ENCODE measurements at regions not wholly inside any gene's neighbourhood (a gene's known extent, or its start where the extent isn't known, plus 50 kb on each side); places are given as distances from the start of the nearest gene placed in this dataset.

- DNase-seq, result no peak
- Histone ChIP-seq H3K4me3 (ENCODE audit: low read depth, low read length) (no peak overlapping the region), H3K27me3 (no peaks in the 10 kb centered on the region), H3K36me3 (no peaks in the 10 kb centered on the region), H3K9me3 (no peaks in the 10 kb centered on the region), H3K4me1 (peaks cover 4% of the 10 kb centered on the region; the same call in 1 of the 2 replicates)
- no peak for TF ChIP-seq CTCF (IDR thresholded peaks at IDR 0.05; ENCODE audit: low read depth, low read length)
Measured at GRCh38 chr4:134999169-134999568, 797.6 kb upstream of the PABPC4L start.

GRCh38 chr4:134961963-134962362, 760.4 kb upstream of the PABPC4L start:
- TF ChIP-seq CTCF (IDR thresholded peaks at IDR 0.05; ENCODE audit: low read depth, low read length), result no peak
- Histone ChIP-seq H3K9me3 (no peaks in the 10 kb centered on the region), H3K36me3 (no peaks in the 10 kb centered on the region), H3K27me3 (no peaks in the 10 kb centered on the region), H3K4me3 (ENCODE audit: low read depth, low read length) (no peak overlapping the region), H3K4me1 (no peaks in the 10 kb centered on the region)
- DNase-seq, result no peak

GRCh38 chr4:134958862-134959261, 757.3 kb upstream of the PABPC4L start:
- Histone ChIP-seq H3K9me3 (no peaks in the 10 kb centered on the region), H3K36me3 (no peaks in the 10 kb centered on the region), H3K27me3 (no peaks in the 10 kb centered on the region), H3K4me3 (ENCODE audit: low read depth, low read length) (no peak overlapping the region), H3K4me1 (no peaks in the 10 kb centered on the region)
- no peak for TF ChIP-seq CTCF (IDR thresholded peaks at IDR 0.05; ENCODE audit: low read depth, low read length)
- no peak for DNase-seq

- Histone ChIP-seq H3K36me3 (no peaks in the 10 kb centered on the region), H3K4me1 (no peaks in the 10 kb centered on the region), H3K4me3 (ENCODE audit: low read depth, low read length) (no peak overlapping the region), H3K9me3 (no peaks in the 10 kb centered on the region), H3K27me3 (no peaks in the 10 kb centered on the region)
- no peak for TF ChIP-seq CTCF (IDR thresholded peaks at IDR 0.05; ENCODE audit: low read depth, low read length)
- DNase-seq, result no peak
Measured at GRCh38 chr4:134955059-134955458, 753.5 kb upstream of the PABPC4L start.

GRCh38 chr4:134952775-134953174, 751.2 kb upstream of the PABPC4L start:
- no peak for DNase-seq
- TF ChIP-seq CTCF (IDR thresholded peaks at IDR 0.05; ENCODE audit: low read depth, low read length), result no peak
- H3K36me3 ChIP-seq, result no peaks in the 10 kb centered on the region
- H3K4me1 ChIP-seq, result no peaks in the 10 kb centered on the region
- H3K4me3 ChIP-seq (ENCODE audit: low read depth, low read length), result no peak overlapping the region
- no peaks in the 10 kb centered on the region for H3K27me3 ChIP-seq
- H3K9me3 ChIP-seq, result no peaks in the 10 kb centered on the region

- H3K36me3 ChIP-seq, result no peaks in the 10 kb centered on the region
- no peaks in the 10 kb centered on the region for H3K4me1 ChIP-seq
- H3K4me3 ChIP-seq (ENCODE audit: low read depth, low read length), result no peak overlapping the region
- H3K27me3 ChIP-seq, result no peaks in the 10 kb centered on the region
- no peaks in the 10 kb centered on the region for H3K9me3 ChIP-seq
- no peak for DNase-seq
- no peak for TF ChIP-seq CTCF (IDR thresholded peaks at IDR 0.05; ENCODE audit: low read depth, low read length)
Measured at GRCh38 chr4:134952305-134952704, 750.7 kb upstream of the PABPC4L start.

Measured in BE2C (cell line).